NCI-H1694 treated with DMSO at 0.1 percent for 48 hours (cell line): ENCODE measurements at regions not wholly inside any gene's neighbourhood (a gene's known extent, or its start where the extent isn't known, plus 50 kb on each side); places are given as distances from the start of the nearest gene placed in this dataset.
"Not testable (repeated sequence)": the region's sequence is repeated elsewhere in the genome, so short reads cannot be mapped to it uniquely, and the experiment has no call there.

ENCODE experiments used
- DNase-seq: peaks from one replicate; lab custom pipeline; 2025; lab: John Stamatoyannopoulos, UW

DNA sequence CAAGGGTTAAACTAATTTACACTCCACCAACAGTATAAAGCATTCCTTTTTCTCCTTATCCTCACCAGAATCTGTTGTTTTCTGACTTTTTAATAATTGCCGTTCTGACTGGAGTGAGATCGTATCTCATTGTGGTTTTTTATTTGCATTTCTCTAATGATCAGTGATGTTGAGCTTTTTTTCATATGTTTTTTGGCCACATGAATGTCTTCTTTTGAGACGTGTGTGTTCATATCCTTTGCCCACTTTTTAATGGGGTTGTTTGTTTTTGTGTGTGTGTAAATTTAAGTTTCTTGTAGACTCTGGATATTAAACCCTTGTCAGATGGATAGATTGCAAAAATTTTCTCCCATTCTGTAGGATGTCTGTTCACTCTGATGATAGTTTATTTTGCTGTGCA is 345.7 kb upstream of the ZNF608 start:
- not testable (repeated sequence) for DNase-seq

DNA sequence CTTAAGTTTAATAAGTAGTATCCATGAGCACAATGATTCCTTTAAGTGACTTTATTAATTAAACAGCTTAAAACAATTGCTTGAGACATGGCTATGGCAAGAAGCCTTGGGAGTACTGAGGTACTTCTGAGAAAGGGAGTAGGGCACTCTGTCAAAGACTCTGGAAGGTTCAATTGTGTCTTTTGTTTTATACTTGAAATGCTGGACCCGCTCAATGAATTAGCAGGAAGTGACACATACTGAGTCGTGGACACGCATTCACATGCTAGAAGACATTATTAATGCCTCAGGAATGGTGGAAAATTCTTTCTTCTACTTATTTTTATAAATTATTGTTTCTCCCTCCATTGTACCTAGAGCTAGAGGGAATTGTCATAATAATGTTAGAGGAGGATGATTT is 347.3 kb upstream of the ZNF608 start:
- no peak for DNase-seq

DNA sequence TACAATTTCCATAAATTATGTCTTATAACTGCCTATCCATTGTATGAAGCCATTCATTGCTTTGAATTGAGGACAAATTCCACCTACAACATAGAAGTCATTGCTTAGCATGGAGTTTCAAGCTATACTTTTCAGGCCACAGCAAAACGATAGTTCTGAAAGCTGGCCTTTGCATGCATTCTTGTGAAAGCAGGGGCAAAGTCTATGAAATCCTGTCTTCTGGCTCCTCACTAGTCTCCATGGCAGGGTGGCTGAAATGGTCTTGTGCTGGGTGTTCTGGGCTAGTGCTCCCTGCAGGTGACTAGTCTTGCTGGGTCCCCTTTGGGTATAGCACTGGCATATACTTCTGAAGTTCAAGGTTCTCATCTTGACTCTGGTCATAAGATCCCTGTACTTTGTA is 353.9 kb upstream of the ZNF608 start:
- no peak for DNase-seq

DNA sequence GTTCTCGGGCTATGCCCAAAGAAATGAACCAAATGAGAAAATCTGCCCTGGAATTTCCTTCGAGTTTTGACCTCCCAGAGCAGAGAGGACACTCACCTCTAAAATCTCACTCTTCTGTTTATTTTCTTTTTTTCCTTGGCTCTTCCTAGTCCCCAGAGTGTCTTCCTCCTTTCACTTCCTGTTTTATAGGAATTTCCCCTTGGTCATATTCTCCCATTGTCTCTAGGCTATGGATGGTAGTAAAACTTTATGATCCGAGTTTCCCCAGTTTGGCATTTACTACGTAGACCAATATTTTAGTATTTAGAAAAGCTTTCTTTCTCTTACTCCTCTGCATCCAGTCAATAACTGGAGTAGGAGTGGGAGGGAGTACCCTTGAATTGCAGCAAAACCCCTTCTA is 354.5 kb upstream of the ZNF608 start:
- DNase-seq: no peak

DNA sequence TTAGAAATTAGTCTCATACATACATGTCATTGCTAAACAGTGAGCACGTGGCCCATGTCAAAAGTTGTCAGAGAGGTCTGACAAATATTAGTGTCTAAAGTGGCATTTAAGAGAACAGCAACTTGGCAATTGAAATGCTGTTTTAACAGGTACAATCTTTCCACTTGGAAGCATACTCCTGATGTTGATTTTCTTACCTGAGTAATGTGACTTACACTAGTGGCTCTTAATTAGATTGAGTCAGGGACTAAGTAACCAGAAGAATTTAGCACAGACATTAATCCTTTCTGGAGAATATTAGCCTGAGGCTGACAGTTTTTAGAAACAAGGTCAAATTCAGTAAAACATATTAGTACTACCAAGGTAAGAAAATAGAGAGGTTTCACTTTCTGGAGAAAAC is 357.0 kb upstream of the ZNF608 start:
- no peak for DNase-seq

DNA sequence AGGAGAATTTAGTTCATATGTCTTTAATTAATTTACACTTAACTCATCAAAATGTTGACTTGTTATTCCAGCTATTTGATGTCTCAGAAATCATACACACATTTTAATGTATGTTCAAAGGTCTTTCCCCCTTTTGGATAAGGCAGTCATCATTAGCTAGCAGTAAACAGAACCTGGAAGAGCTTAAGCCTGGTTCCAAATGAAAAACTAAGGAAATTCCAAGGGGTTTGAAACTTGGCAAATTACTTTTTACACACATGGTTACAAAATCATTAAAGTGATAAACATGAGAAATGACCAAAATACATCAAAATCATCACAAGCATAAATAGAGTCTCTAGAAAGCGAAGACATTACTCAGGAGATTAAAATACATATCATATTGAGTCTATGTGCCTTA is 359.8 kb upstream of the ZNF608 start:
- no peak for DNase-seq

DNA sequence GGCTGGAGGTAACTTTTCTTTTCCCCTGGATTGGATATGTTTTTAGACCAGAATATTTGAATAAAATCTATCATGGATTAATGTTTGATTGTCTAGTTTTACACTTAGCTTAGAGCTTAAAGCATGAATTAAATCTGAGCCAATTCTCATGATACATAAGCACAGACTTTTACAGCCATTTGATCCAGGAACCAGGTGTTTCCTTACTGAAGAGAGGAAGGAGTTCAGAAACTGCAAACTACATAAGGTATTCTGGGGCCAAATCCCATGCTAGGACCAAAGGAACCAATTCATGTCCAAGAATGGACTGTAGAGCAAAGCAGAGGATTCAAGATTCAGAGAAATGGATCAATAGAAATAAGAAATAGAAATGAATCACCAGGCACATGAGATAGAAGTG is 360.4 kb upstream of the ZNF608 start:
- no peak for DNase-seq

DNA sequence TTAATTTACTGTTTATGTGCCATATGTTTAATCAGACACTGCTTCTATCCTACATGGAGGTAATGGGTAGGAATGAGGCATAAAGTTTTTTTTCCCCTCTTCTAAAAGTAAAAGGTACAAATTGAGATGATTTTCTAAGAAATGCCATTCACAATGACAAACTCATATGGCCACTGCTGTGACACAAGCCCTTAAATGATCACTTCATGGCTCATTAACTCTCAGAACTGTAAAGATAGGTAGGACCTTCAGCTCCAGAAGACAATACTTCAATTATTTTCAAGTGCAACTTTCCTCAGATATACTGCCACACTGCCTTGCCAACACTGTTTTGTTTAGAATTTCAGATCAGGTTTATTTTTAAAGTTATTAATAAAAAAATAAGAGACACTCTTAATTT is 362.9 kb upstream of the ZNF608 start:
- DNase-seq: no peak

DNA sequence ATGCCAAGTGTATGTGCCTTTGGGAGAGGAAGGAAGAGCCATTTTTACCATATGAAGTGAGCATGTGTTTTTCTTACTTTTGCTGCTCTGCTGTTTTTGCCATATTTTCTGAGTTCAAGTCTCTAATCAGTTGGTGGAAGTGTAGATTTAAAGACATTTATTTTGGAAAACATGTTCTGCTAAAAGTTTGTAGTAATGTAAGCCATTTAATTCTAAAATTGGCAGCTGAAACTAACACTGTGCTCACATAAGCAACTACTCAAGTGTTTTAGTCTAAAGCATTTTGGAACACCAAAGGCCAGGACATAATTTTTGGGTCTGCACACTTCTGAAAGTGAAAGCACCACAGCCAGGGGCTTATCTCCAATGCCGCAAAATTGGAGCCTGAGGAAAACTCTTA is 363.4 kb upstream of the ZNF608 start:
- no peak for DNase-seq

DNA sequence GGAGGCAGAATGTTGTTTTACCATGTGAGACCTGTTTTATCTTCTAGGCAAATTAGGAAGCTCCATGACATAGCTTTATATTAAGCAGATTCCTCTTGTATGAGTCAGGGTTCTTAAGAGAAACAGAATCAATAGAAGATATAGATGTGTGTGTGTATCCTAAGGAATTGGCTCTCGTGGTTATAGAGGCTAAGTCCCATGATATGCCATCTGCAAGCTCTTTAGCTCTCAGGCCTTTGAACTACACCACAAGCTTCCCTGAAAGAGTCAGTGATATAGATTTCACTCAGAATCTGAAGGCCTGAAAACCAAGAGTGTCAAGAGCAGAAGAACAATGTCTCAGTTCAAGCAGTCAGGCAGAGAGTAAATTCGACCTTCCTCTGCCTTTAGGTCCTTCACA is 365.8 kb upstream of the ZNF608 start:
- no peak for DNase-seq

DNA sequence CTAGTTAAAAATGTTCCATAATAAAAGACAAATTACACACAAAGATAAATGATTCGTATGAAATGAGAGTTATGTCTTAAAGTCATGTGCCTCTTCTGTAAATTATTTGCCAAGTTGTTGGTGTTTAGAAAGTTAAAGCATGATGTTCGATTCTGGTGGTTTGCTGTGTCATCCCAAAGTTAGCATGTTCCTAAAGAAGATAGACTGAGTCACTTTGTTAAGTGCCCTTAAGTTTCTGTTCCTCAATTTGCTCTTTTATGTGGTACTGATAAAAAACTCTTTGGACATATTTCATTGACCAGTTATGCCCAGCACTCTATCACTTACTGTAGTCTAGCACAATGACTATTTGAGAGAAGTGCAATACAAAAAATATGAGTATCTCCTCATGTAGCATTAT is 366.9 kb upstream of the ZNF608 start:
- no peak for DNase-seq

DNA sequence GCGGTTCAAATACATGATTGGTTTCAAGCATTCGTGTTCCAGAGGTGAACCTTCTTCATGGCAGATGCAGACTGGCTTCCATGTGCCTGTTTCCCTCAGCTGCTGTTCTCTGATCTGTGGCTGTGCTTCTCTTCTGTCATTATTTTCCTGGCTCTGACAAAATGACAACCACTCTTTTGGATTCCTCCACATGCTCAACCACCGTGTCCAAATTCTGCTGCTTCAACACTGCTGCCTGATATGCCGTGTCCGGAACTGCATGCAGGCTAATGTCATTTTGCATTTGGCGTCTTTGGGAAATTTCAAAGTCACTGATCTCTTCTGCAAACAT is 368.7 kb upstream of the ZNF608 start:
- DNase-seq: no peak

DNA sequence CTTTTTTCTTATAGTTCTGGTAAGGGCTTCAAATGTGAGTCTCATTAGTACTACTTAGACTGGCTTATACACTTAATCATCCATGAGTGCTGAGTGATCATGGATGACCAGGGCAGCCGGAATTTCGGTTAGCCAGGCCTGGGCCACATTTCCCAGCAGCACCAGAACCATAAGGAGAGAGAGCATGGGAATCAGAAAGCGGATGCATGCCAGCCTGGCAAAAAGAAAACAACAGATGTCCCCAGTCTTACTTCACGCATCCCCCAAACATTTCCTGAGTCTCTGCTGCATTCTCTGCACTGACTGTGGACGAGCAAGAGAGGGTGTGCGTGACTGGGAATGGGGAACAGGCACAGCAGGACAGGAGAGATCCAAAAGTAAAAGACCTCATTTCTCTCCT is 371.1 kb upstream of the ZNF608 start:
- DNase-seq: peak; percentile 64

DNA sequence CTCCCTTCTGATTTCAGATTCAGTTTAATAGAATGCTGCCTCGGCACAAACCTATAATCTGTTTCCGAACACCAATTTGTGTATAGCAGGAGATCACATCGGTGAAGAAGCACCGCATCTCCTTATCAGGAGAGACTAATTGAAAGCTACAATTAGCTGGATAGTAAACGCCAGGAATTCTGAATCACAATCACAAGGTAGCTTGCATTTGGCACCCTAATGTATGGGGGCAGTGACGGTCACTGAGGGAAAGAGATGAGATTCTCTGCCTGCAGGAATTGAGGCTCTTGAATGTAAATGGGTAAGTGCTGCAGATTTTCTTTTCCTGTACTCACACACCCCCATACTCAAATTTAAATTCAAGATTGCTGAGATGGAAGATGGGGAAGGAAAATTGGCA is 373.6 kb upstream of the ZNF608 start:
- no peak for DNase-seq

DNA sequence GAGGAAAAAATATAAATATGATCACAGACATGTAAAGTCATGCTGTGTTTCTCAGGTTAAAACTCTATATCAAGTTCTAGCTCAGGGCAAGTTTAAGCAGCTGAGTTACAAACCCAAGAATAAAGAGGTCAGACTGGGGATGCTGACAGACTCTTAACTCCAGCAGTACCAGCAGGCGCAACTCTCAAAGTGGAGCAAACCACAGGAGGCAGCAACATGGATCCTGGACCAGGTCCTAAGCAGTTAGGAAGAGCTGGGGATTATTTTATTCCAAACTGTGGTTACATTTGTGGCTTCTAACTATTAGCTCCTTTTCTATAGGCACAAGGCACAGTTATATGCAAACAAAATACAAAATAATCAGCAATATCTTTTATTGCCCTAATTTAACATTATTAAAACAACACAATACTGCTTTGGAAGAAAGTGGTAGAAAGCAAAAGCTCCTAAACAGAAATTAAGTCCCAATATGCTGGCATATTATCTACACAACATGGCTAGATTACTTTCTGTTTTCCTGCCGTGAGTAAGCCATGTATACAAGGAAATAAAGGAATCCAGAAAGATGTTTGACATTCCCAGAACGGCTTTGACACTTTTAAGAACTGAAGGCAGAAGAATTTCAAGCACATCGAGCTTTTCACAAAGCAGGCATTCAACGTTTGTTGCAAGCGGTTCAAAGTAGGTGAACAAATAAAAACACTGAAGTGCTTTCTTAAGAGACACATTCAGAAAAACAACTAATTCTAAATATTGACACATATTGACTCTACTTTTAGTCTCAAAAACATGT is 378.8 kb upstream of the ZNF608 start:
- DNase-seq: no peak

DNA sequence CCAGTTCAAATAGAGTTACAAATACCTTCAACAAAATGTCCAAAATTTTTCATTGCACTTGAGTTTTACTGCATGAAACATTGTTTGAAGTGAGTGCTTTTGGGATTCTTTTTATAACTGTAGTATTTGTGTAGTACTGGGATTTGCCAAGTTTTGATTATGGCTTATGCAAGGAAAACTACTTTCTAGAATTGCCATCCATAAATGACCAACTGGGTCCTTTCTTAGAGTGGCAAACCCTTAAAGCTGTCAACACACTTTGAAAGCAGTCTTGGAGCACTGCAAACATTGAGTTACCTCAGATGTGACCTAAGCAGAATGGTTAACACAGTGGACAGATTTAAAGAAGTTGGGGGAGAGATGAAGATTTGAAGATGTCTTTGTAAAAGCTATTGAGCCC is 379.6 kb upstream of the ZNF608 start:
- no peak for DNase-seq

DNA sequence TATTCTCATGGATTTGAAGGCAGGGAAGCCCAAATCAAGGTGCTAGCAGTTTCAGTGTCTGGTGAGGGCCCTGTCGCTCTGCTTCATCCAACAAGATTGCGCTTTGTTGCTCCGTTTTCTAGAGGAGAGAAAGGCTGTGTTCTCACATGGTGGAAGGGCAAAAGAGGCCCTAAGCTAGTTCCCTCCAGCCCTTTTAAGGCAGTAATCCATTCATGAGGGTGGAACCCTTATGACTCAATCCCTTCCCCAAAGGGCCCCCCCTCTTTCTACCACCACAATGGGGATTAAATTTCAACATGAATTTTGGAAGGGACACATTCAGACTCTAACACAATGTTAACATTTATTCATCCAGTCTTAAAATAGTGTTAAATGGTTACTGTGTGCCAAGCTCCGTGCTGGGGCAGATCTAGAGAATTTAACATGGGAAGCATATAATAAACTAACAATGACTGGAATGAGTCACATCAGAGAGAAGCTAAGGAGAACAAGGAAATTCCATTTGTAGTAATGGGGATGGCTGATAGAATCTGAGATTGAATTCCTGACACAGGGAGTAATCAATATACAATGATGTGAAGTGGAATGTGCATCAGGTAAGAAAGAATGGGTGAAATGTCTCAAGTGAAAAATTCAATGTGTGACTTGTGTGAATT is 382.8 kb upstream of the ZNF608 start:
- DNase-seq: no peak

DNA sequence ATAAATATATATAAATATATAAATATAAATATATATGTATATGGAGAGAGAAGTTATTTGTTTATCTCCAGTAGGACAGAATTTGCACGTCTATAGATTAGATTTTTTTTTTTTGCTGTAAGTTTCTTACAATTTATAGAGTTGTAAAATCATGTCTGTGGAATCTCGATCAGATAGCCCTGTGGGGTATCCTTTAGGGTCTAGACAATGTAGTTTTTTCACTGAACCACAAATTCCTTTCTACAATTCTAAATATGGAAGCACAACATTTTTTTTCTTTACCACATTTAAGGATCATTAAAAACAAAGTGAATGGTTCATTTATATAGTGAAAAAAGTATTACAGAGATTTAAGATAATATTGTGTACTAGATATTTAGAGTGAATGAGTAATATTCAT is 384.2 kb upstream of the ZNF608 start:
- DNase-seq: no peak

DNA sequence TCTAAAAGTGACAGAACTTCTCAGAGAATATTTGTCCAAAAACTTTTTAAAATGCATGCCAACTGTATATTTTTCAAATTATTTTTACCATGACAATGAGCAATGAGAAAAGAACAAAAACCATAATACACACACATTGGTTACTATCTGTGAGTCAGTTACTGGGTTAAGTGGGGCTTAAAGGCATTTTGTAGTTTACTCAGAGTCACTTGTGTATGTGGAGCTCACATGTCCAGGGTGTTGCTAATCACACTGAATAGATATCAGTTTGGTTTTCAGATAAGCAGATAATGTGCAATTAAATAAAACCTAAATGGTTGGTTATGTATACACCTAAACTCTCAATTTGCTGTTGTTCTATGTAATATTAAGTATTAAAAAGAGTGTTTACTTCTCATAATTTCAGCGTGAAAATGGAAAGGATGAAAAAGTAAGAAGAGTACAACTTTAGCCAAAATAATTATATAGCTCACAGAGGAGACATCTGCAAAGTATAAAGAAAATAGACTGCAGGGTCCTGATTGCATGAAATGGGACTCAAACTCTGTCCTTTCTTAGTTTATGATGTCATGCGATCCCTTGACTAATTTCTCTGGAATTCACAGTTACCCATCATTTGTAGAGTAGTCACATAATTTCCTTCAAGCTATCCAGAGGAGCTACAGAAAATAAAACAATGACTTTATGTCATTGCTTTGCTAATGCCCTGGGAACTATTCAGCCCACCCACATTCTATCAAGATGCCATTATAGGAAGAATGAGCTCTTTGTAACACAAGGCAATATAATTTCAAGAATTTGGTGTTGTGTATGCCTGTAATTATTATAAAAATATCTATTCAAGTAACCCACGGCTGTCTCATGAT is 388.0 kb upstream of the ZNF608 start:
- DNase-seq: no peak

DNA sequence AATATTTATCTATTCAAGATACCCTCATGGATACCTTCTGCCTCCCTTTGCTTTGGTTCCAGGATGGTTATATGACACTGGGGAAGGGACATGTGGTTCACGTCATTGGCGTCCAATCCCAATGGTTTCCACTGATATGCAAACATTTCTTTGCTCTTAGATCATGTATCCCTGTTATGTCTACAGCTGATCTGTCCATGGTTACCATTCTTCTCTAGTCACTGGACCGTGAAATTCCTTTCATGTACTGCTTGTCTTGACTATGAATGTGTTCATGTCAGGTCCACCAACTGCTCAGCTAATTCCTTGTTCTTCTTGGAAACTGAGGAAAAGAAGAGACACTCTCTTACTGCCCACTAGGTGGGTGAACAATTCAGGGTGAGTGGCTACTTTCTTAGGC is 391.1 kb upstream of the ZNF608 start:
- no peak for DNase-seq

DNA sequence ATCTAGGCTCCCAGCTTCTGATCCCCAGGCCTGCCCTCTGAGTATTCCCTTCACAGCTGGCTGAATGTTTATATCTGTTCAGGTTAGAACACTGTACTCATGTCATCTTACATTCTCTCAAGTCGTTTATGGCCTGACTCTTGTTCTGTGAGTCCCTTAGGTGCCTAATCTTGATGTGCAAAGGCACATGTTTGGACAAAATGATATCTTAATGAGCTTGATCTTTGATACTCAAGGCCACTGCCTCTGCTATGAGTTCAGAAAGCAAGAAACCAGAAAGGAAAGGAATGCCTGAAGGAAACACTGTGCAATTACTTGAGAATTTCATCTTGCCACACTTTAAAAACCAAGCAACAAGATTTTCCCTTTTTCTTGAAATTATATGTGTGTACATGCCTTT is 391.8 kb upstream of the ZNF608 start:
- no peak for DNase-seq

DNA sequence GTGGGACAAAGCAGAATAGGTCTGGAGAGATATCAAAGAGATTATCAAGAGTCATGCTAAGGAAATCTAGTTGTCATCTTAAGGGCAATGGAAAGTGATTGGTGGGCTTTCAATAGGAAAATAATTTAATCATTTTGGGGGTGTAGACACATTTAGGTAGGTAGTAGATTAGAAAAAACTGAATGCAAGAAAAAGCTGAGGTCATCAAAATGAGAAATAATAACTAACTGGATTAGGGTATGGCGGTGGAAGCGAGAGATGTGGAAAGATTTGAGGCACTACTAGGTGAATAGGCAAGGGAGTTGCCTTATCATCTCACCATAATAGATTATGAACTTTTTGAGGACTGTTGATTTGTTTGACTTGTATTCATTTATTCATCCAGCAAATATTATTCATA is 393.2 kb upstream of the ZNF608 start:
- DNase-seq: no peak

DNA sequence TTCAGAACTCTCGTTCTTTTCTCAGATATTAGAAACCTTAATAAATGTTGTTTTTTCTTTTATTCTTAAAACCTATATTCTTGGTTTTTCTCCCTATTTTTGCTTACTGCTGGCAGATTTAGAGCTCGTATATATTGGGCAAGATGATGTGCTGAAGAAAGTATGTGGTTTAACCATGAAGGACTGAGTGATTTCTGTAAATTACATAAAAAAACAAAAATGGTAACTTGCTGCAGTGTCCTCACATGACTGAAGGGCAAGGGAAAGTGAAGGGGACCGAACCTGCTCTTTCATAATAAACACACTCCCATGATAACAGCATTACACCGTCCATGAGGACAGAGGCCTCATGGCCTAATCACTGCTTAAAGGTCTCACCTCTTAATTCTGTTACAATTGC is 393.8 kb upstream of the ZNF608 start:
- DNase-seq: no peak
